Activated B cell treated with CpG ODN at 0.5 μM for 24 hours (primary cell): ENCODE measurements at regions not wholly inside any gene's neighbourhood (a gene's known extent, or its start where the extent isn't known, plus 50 kb on each side); places are given as distances from the start of the nearest gene placed in this dataset.

Experiments
- ATAC-seq: fragments of 200-7000 bp; cut with Tn5 transposase; one replicate; pipeline ENCODE4 v1.10.0; 2021; ENCODE audit warnings: low read depth, mild to moderate bottlenecking, moderate library complexity
- CTCF ChIA-PET: fragments of 350-600 bp; sonication (Branson Sonifier 250); formaldehyde crosslinking; loops from one replicate; lab custom pipeline; 2021; ENCODE audit warnings: antibody characterized with exemption; lab: Charles Lee
- POLR2A ChIA-PET: fragments of 350-600 bp; sonication (Branson Sonifier 250); formaldehyde crosslinking; loops from one replicate; lab custom pipeline; 2021; ENCODE audit warnings: antibody characterized with exemption; lab: Charles Lee
- DNase-seq: peaks from one replicate; pipeline ENCODE4 v3.0.0; 2022
- H3K27ac Mint-ChIP-seq: one replicate; pipeline ENCODE4 v1.8.0; 2020; ENCODE audit warnings: mixed read lengths
- H3K27me3 Mint-ChIP-seq: one replicate; pipeline ENCODE4 v1.8.0; 2021; ENCODE audit warnings: mixed read lengths
- H3K36me3 Mint-ChIP-seq: one replicate; pipeline ENCODE4 v1.8.0; 2021; ENCODE audit warnings: low read depth, mixed read lengths
- H3K4me1 Mint-ChIP-seq: one replicate; pipeline ENCODE4 v1.8.0; 2021; ENCODE audit warnings: mixed read lengths
- H3K4me3 Mint-ChIP-seq: one replicate; pipeline ENCODE4 v1.8.0; 2020; ENCODE audit warnings: mild to moderate bottlenecking, mixed read lengths
- H3K9me3 Mint-ChIP-seq: one replicate; pipeline ENCODE4 v1.8.0; 2020; ENCODE audit warnings: mixed read lengths
- CTCF ChIP-seq: fragments of 200-600 bp; IDR thresholded peaks from one replicate; pipeline ENCODE4 v1.8.0; 2022; ENCODE audit warnings: antibody characterized with exemption, mild to moderate bottlenecking
- intact Hi-C: fragments of 100-400 bp; cut with micrococcal nuclease; formaldehyde crosslinking; loops from one replicate; pipeline ENCODE4 v1.15.1; 2024

DNA sequence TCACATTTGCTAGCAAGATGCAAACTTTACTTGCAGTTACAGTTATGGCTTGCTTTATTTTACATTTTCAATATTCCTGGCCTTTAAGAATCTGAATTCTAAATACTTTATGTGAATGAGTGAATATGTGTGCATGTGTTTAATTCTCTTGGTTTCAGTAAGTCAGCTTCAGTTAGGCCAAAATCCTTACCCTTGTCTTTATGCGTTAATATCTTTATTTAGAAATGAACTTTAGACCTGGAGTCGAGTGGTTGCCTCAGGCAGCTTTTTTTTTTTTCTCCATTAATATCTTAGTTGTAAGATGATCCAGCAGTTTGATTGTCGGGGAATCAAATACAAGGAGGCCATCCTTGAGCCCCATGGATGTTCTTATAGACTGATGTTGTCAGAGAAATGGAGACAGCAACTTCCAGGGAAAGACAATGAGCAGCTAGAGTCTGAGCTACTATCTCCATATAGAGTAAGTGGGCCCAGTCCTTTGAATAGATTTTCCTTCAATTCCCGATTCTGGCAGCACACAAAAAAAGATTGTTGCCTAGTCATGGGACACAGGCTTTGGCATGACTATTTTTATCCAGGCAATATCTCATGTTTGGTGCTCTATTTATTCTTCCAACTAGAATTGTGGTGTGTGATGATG lies 398.0 kb downstream of the DHX35 start:
- Mint-ChIP-seq H3K27ac (no peak overlapping the region), H3K27me3 (peaks cover 2% of the 10 kb centered on the region), H3K4me1 (peaks cover 18% of the 10 kb centered on the region), H3K4me3 (no peak overlapping the region), H3K36me3 (no peaks in the 10 kb centered on the region), H3K9me3 (no peaks in the 10 kb centered on the region)
- intact Hi-C loops = no loop called here
- DNase-seq (no peak), ATAC-seq (no peak)
- ChIA-PET POLR2A (no interaction called here), CTCF (no interaction called here)
- TF ChIP-seq CTCF = no peak

DNA sequence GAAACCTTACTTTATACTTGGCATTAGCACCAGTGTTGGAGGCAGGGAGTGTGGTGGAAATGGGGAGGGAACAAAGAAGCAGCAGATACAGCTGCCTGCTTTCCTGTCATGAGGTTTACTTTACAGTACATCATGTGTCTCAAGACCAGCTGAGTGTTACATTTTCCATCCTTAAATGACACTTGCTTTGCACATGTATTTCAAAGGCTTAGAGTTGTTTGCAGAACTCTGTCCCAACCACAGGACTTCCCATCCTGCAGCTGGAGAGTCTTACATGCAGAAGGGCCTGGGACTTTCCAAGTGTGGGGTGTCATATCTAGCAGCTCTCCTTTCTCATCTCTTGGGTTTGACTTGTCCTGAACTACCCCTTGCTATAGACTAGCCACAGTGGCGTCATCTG lies 395.9 kb downstream of the DHX35 start:
- ATAC-seq (peak; percentile 31), DNase-seq (no peak)
- H3K4me1 Mint-ChIP-seq = peaks cover 18% of the 10 kb centered on the region
- H3K9me3 Mint-ChIP-seq = no peaks in the 10 kb centered on the region
- no peak overlapping the region for H3K4me3 Mint-ChIP-seq
- no peaks in the 10 kb centered on the region for H3K27me3 Mint-ChIP-seq
- intact Hi-C loops = no loop called here
- H3K36me3 Mint-ChIP-seq = no peaks in the 10 kb centered on the region
- CTCF ChIA-PET = no interaction called here
- POLR2A ChIA-PET = no interaction called here
- TF ChIP-seq CTCF = no peak
- H3K27ac Mint-ChIP-seq = no peak overlapping the region

DNA sequence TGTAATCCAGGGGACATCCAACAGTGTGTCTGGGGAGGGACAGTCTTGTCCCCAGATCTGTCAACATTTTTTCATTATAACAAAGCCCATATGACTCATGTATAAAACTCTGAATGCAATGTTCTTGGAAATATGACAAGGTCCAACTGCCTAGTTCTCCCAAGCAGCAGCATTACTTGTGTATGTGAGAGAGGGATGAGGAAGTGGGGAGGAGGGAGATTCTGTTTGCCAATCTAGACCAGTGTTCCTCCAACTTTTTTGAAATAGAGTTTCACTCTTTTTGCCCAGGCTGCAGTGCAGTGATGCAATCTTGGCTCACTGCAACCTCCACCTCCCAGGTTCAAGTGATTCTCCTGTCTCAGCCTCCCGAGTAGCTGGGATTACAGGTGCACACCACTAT lies 394.8 kb downstream of the DHX35 start:
- no peak overlapping the region for H3K27ac Mint-ChIP-seq
- POLR2A ChIA-PET = no interaction called here
- peaks cover 18% of the 10 kb centered on the region for H3K4me1 Mint-ChIP-seq
- ATAC-seq (no peak), DNase-seq (no peak)
- H3K36me3 Mint-ChIP-seq = no peaks in the 10 kb centered on the region
- no peak overlapping the region for H3K4me3 Mint-ChIP-seq
- H3K27me3 Mint-ChIP-seq = peaks cover 3% of the 10 kb centered on the region
- CTCF ChIA-PET = no interaction called here
- intact Hi-C loops = no loop called here
- H3K9me3 Mint-ChIP-seq = no peaks in the 10 kb centered on the region
- TF ChIP-seq CTCF = no peak

GRCh38 chr20:39349240-39349639 lies 387.1 kb downstream of the DHX35 start:
- Mint-ChIP-seq H3K4me3 (no peak overlapping the region), H3K27me3 (peaks cover 3% of the 10 kb centered on the region)

GRCh38 chr20:39347626-39348025 lies 385.5 kb downstream of the DHX35 start:
- DNase-seq = no peak
- Mint-ChIP-seq H3K27me3 (peaks cover 3% of the 10 kb centered on the region), H3K9me3 (peaks cover 14% of the 10 kb centered on the region), H3K27ac (no peak overlapping the region), H3K4me3 (no peak overlapping the region), H3K36me3 (no peaks in the 10 kb centered on the region), H3K4me1 (no peaks in the 10 kb centered on the region)
- intact Hi-C loops = no loop called here
- ATAC-seq = no peak
- TF ChIP-seq CTCF = no peak
- ChIA-PET CTCF (no interaction called here), POLR2A (no interaction called here)

More at GRCh38 chr20:39349240-39349639, 387.1 kb downstream of the DHX35 start:
- Mint-ChIP-seq H3K36me3 (no peaks in the 10 kb centered on the region), H3K27ac (no peak overlapping the region), H3K4me1 (no peaks in the 10 kb centered on the region), H3K9me3 (peaks cover 14% of the 10 kb centered on the region)
- TF ChIP-seq CTCF = no peak
- ATAC-seq = no peak
- intact Hi-C loops = no loop called here
- ChIA-PET POLR2A (no interaction called here), CTCF (no interaction called here)
- no peak for DNase-seq
